WI38 (cell line): ENCODE measurements at regions not wholly inside any gene's neighbourhood (a gene's known extent, or its start where the extent isn't known, plus 50 kb on each side); places are given as distances from the start of the nearest gene placed in this dataset.

Experiments used
- H3K4me3 ChIP-seq: 2 replicates; pipeline ENCODE4 v1.5.1; 2011; ENCODE audit warnings: low read depth, mild to moderate bottlenecking, control low read depth, low read length
- TF ChIP-seq, protein P1 (sequence below): IDR thresholded peaks from 2 replicates; pipeline ENCODE4 v1.5.1; 2012; ENCODE audit warnings: low read depth, mild to moderate bottlenecking, control low read depth, low read length

- TF ChIP-seq, protein P1, sequence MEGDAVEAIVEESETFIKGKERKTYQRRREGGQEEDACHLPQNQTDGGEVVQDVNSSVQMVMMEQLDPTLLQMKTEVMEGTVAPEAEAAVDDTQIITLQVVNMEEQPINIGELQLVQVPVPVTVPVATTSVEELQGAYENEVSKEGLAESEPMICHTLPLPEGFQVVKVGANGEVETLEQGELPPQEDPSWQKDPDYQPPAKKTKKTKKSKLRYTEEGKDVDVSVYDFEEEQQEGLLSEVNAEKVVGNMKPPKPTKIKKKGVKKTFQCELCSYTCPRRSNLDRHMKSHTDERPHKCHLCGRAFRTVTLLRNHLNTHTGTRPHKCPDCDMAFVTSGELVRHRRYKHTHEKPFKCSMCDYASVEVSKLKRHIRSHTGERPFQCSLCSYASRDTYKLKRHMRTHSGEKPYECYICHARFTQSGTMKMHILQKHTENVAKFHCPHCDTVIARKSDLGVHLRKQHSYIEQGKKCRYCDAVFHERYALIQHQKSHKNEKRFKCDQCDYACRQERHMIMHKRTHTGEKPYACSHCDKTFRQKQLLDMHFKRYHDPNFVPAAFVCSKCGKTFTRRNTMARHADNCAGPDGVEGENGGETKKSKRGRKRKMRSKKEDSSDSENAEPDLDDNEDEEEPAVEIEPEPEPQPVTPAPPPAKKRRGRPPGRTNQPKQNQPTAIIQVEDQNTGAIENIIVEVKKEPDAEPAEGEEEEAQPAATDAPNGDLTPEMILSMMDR: no peak
- H3K4me3 ChIP-seq: no peak overlapping the region
Measured at GRCh38 chr1:209227941-209228340, 355.6 kb upstream of the CAMK1G start.

DNA sequence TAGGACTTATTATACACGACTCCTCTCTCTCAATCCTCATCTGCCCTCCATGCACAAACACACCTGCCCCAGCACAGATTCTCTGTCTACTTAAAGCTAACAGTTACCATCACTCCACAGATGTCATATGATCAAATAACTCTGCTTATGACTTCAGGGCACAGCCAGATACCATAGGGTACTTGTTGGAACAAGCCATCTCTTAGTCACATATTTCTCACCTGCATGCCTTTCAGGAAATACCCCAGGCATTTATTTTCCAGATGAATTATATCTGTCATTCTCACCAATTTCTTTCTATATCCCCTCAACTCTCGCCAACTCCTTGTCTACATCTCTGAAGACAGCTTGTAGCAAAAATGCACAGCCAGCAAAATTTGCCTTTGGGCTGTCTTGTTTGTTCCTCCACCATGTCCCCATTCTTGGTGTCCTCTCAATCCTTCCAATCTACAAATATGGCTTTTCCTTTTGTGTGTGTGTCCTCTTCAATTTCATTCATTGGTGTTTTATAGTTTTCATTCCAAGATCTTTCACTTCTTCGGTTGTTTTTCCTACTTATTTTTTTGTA, 353.9 kb upstream of the CAMK1G start:
- TF ChIP-seq, protein P1: no peak

DNA sequence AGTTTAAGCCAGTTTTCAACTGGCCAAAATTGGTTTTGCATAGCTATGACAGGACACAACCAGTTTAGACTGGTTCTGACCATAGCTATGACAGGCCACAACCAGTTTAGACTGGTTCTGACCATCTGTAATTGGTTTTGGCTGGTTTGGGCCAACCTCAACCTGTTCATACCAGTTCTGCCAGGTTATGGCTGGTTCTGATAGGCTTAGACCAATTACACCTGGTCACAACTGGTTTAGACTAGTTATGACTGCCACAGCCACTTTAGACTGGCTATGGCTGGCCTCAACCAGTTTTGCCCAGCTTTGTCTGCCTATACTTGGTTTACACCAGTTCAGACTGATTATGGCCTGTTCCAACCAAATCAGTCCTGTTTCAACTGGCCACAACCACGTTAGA, 353.2 kb upstream of the CAMK1G start:
- TF ChIP-seq, protein P1: no peak
- no peak overlapping the region for H3K4me3 ChIP-seq

More for the DNA sequence above, 353.9 kb upstream of the CAMK1G start:
- no peak overlapping the region for H3K4me3 ChIP-seq

DNA sequence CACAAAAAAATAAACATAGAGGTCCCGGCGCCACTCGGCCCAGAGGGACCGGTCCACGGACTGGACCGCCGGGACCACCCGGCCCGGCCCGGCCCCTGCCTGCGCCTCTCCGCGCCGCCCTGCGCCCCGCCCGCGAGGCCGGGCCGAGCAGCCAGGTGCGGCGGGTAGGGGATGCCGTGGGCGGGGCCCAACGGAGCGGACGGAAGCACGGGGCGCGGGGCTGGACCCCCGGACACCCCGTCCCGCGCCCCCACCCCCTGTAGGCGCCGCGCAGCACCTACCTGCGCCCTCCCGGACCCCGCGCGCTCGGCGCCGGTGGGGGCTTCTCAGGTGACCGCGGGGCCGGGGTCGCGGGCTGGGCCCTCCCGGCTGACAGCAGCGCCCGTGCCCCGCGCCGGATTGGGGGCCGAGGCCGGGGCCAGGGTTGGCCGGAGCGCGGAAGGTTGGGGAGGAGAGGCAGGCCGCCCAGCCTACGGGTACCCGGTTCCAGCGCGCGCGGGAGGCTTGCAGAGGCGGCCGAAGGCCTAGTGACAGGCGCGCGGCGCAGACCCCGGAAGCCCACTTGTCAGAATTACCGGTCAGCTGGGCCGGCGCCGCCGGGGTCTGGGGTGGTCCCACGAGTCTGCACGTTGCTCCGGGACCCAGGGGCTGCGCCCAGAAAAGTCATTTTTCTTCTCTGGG, 351.9 kb upstream of the CAMK1G start:
- no peak overlapping the region for H3K4me3 ChIP-seq
- TF ChIP-seq, protein P1: no peak

- TF ChIP-seq, protein P1: no peak
- H3K4me3 ChIP-seq: no peak overlapping the region
Measured at GRCh38 chr1:209232197-209232596, 351.3 kb upstream of the CAMK1G start.

DNA sequence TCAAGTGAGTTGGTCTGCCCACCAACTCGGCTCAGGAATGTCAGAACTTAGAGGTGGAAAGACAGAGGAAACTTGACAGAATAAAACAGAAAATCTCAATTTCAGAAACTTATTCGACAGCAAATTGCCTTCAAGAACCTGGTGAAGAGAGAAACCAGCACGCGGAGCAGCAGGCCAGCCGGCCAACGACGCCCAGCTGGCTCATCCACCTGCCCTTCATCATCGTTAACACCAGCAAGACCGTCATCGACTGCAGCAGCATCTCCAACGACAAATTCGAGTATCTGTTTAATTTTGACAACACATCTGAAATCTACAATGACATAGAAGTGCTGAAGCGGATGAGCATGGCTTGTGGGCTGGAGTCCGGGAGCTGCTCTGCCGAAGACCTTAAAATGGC, 350.8 kb upstream of the CAMK1G start:
- no peak overlapping the region for H3K4me3 ChIP-seq
- TF ChIP-seq, protein P1: no peak

DNA sequence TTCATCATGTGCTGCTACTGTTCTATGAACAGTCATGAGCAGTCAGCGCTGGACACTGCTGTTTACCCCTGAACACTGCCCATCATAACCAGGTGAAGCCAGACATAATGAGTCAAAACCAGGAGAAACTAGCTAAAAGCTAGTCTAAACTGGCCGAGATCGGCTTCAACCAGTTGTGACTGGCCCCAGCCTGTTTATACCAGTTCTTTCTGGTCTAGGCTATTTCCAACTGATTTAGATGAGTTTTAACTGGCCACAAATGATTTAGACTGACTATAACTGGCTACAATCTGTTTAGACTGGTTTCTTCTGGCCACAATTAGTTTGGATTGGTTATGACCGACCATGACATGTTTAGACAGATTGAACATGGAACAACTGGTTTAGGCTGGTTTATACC, 348.3 kb upstream of the CAMK1G start:
- H3K4me3 ChIP-seq: no peak overlapping the region
- TF ChIP-seq, protein P1: no peak
